ENCODE measurements at regions not wholly inside any gene's neighbourhood (a gene's known extent, or its start where the extent isn't known, plus 50 kb on each side); places are given as distances from the start of the nearest gene placed in this dataset.

DNA sequence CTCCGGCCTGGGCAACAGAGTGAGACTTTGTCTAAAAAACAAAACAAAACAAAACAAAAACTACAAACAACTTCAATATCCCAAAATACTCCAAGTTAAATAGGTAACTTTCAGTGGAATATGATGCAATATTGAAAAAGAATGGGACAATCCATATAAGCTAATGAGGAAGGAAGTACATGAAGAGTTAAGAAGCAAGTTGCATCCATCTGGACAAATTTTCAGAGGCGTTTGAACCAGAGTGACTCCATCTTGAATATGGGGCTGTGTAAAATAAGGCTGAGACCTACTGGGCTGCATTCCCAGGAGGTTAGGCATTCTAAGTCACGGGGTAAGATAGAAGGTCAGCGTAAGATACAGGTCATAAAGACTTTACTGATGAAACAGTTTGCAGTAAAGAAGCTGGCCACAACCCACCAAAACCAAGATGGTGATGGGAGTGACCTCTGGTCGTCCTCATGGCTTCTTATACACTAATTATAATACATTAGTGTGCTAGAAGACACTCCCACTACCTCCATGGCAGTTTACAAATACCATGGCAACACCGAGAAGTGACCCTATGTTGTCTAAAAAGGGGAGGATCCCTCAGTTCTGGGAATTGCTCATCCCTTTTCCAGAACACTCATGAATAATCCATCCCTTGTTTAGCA is 58.1 kb upstream of the LCTL start:
- DNase-seq (no peak), ATAC-seq (ENCODE audit: low read depth in 2 of 2) (no peak)
- H3K27me3 Mint-ChIP-seq = peaks cover 38% of the 10 kb centered on the region
- no peak overlapping the region for H3K4me3 ChIP-seq (ENCODE audit: low read depth, low read length)
- no peak overlapping the region for H3K4me3 Mint-ChIP-seq
- H3K9me3 ChIP-seq (ENCODE audit: control insufficient read depth in 2 of 2, low read length in 2 of 2) = no peaks in the 10 kb centered on the region
- peaks cover 0 to 3% (median 0%) of the 10 kb centered on the region in 4 donors for H3K4me1 Mint-ChIP-seq
- H3K4me1 ChIP-seq (ENCODE audit: control insufficient read depth, insufficient read depth, low read length, poor library complexity, severe bottlenecking) = no peaks in the 10 kb centered on the region
- no peaks in the 10 kb centered on the region for H3K9me3 Mint-ChIP-seq
- H3K36me3 Mint-ChIP-seq = no peaks in the 10 kb centered on the region
- no peak overlapping the region for H3K27ac ChIP-seq (ENCODE audit: insufficient read depth, low read length, poor library complexity, severe bottlenecking)
- H3K27ac Mint-ChIP-seq = no peak overlapping the region
- H3K27me3 ChIP-seq (ENCODE audit: control insufficient read depth, insufficient read depth, low read length) = peaks cover 5% of the 10 kb centered on the region
- H3K36me3 ChIP-seq (ENCODE audit: control insufficient read depth, insufficient read depth, low read length) = no peaks in the 10 kb centered on the region

DNA sequence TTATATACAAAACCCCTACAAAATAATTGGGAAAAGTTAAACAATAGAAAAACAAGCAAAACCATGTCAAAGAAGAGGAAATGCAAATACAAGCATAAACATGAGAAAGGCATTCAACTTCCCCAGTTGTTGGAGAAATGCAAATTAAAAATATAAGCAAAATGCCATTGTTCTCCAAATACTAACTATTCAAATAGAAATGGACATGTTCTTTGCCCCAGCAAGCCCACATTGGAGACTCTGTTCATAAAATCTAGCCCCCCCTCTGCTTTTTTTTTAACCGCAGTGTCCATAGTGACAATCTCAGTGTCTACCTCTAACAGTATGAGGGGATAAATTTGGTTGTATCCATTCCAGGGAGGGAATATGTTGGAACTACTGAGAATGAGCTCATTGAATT is 59.7 kb upstream of the LCTL start:
- Mint-ChIP-seq H3K4me1 (peaks cover 0 to 3% (median 0%) of the 10 kb centered on the region in 4 donors), H3K27ac (no peak overlapping the region), H3K36me3 (no peaks in the 10 kb centered on the region), H3K4me3 (no peak overlapping the region), H3K27me3 (peaks cover 38% of the 10 kb centered on the region), H3K9me3 (no peaks in the 10 kb centered on the region)
- H3K27ac ChIP-seq (ENCODE audit: insufficient read depth, low read length, poor library complexity, severe bottlenecking) = no peak overlapping the region
- no peak for DNase-seq
- H3K4me3 ChIP-seq (ENCODE audit: low read depth, low read length) = no peak overlapping the region
- peaks cover 5% of the 10 kb centered on the region for H3K27me3 ChIP-seq (ENCODE audit: control insufficient read depth, insufficient read depth, low read length)
- no peak for ATAC-seq (ENCODE audit: low read depth in 2 of 2)
- no peaks in the 10 kb centered on the region for H3K9me3 ChIP-seq (ENCODE audit: control insufficient read depth in 2 of 2, low read length in 2 of 2)
- no peaks in the 10 kb centered on the region for H3K36me3 ChIP-seq (ENCODE audit: control insufficient read depth, insufficient read depth, low read length)
- H3K4me1 ChIP-seq (ENCODE audit: control insufficient read depth, insufficient read depth, low read length, poor library complexity, severe bottlenecking) = no peaks in the 10 kb centered on the region

- Mint-ChIP-seq H3K36me3 (no peaks in the 10 kb centered on the region), H3K9me3 (no peaks in the 10 kb centered on the region), H3K27me3 (peaks cover 39% of the 10 kb centered on the region), H3K27ac (no peak overlapping the region), H3K4me3 (no peak overlapping the region), H3K4me1 (peaks cover 0 to 3% (median 0%) of the 10 kb centered on the region in 4 donors)
- Histone ChIP-seq H3K36me3 (ENCODE audit: control insufficient read depth, insufficient read depth, low read length) (no peaks in the 10 kb centered on the region), H3K4me1 (ENCODE audit: control insufficient read depth, insufficient read depth, low read length, poor library complexity, severe bottlenecking) (no peaks in the 10 kb centered on the region), H3K4me3 (ENCODE audit: low read depth, low read length) (no peak overlapping the region), H3K27ac (ENCODE audit: insufficient read depth, low read length, poor library complexity, severe bottlenecking) (no peak overlapping the region), H3K9me3 (ENCODE audit: control insufficient read depth in 2 of 2, low read length in 2 of 2) (no peaks in the 10 kb centered on the region), H3K27me3 (ENCODE audit: control insufficient read depth, insufficient read depth, low read length) (peaks cover 3% of the 10 kb centered on the region)
- ATAC-seq (ENCODE audit: low read depth in 2 of 2) = no peak
- no peak for DNase-seq
These were observed 60.2 kb upstream of the LCTL start for GRCh38 chr15:66625974-66626373.

DNA sequence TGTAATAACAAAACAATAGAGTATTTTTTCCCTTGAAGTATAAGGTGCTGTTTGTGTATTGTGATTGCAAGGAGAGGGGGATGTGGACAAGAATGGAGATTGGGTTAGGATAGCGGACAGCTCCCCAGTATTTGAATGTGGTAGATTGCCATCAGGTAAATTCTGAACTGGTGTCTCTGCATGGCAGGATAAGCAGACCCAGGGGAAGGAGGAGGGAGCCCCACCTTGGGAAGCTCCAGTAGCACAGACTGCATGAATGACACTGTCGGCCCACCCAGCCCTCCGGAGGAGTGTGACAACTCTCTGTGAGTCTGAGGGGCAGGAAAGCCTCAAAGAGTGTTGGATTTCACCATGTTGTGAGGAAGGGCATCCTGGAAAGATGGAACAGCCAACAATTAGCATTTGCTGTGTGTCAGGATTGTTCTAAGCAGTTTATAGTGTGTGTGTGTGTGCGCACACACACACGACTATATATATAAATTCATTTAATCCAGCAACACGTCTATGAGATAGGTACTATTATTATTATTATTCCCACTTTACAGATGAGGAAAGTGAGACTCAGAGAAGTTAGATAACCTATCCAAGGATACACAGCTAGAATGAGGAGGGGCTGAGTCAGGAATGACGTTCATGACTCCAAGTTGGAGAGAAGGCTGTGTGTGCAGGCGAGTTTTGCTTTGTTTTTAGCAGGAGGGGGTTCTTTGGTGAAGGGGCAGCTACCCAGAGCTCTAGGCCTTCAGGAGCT is 63.4 kb upstream of the LCTL start:
- Mint-ChIP-seq H3K9me3 (no peaks in the 10 kb centered on the region), H3K27me3 (peaks cover 24% of the 10 kb centered on the region), H3K4me3 (no peak overlapping the region), H3K36me3 (no peaks in the 10 kb centered on the region), H3K4me1 (no peaks in the 10 kb centered on the region), H3K27ac (no peak overlapping the region)
- no peaks in the 10 kb centered on the region for H3K36me3 ChIP-seq (ENCODE audit: control insufficient read depth, insufficient read depth, low read length)
- no peak for DNase-seq
- no peak overlapping the region for H3K4me3 ChIP-seq (ENCODE audit: low read depth, low read length)
- H3K27ac ChIP-seq (ENCODE audit: insufficient read depth, low read length, poor library complexity, severe bottlenecking) = no peak overlapping the region
- H3K27me3 ChIP-seq (ENCODE audit: control insufficient read depth, insufficient read depth, low read length) = no peaks in the 10 kb centered on the region
- no peak for ATAC-seq (ENCODE audit: low read depth in 2 of 2)
- no peaks in the 10 kb centered on the region for H3K4me1 ChIP-seq (ENCODE audit: control insufficient read depth, insufficient read depth, low read length, poor library complexity, severe bottlenecking)
- H3K9me3 ChIP-seq (ENCODE audit: control insufficient read depth in 2 of 2, low read length in 2 of 2) = no peaks in the 10 kb centered on the region

DNA sequence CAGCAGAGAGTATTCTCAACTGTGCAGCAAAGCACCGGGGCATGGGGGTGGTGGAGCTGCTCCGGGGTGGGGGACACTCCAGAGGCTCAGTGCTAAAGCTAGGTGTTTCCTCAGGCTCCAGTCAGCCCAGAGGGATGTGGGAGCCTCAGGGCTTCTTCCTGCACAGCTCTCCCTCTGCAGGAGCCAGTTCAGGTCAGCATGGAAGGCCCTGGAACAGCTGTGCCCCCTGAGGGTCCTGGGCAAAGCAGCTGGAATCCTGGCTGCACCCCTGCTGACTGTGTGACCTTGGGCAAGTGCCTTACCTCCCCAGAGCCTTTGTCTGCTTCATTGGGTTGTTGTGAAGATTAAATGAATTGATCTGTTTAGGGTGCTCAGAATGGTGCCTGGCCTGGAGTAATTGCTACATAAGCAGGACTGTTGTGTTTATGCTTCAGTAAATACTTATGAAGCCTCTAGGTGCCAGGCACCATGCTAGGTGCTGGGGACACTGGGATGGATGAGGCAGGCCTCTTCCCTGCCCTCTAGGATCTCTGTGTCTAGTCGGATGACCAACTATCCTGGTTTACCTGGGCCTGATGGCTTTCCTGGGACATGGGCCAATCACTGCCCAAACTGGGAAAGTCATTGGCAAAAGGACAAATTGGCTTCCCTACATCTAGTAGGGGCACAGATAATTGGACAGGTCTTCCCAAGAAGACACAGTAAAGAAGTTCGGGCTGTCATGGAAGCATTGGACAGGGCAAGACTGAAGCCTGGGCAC is 64.2 kb upstream of the LCTL start:
- DNase-seq = no peak
- Mint-ChIP-seq H3K36me3 (no peaks in the 10 kb centered on the region), H3K27ac (no peak overlapping the region), H3K4me1 (no peaks in the 10 kb centered on the region), H3K27me3 (peaks cover 23% of the 10 kb centered on the region), H3K9me3 (no peaks in the 10 kb centered on the region), H3K4me3 (no peak overlapping the region)
- Histone ChIP-seq H3K27ac (ENCODE audit: insufficient read depth, low read length, poor library complexity, severe bottlenecking) (no peak overlapping the region), H3K4me3 (ENCODE audit: low read depth, low read length) (no peak overlapping the region), H3K9me3 (ENCODE audit: control insufficient read depth in 2 of 2, low read length in 2 of 2) (no peaks in the 10 kb centered on the region), H3K36me3 (ENCODE audit: control insufficient read depth, insufficient read depth, low read length) (no peaks in the 10 kb centered on the region), H3K27me3 (ENCODE audit: control insufficient read depth, insufficient read depth, low read length) (no peaks in the 10 kb centered on the region), H3K4me1 (ENCODE audit: control insufficient read depth, insufficient read depth, low read length, poor library complexity, severe bottlenecking) (no peaks in the 10 kb centered on the region)
- ATAC-seq (ENCODE audit: low read depth in 2 of 2) = no peak

DNA sequence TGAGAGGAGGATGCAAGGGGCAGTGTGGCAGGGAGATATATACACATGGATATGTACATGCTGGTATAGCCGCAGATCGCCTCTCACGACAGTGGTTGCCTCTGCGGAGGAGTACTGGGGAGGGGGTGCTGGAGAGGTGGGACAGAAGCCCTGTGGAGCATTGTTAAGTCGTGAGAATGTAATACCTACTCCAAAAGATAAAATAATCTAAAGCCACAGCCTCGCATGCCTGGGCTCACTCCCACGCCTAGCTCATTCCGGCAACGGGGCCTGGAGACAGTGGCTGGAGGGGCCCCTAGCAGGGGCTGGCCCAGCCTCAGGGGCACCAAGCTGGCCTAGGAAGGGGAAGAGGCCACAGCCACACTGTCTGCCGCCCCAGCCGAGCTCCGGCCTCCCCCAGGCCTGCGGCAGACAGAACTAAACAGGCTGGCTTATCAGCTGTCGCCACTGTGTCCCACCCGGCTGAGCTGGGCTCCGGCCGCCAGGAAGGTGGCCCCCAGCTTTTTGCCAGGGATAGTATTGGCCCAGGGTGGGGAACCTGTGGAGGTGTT is 65.1 kb upstream of the LCTL start:
- H3K4me3 ChIP-seq (ENCODE audit: low read depth, low read length) = no peak overlapping the region
- H3K4me3 Mint-ChIP-seq = peak overlapping the region in 1 of 4 donors; percentile 18
- no peaks in the 10 kb centered on the region for H3K27me3 ChIP-seq (ENCODE audit: control insufficient read depth, insufficient read depth, low read length)
- H3K36me3 Mint-ChIP-seq = no peaks in the 10 kb centered on the region
- no peaks in the 10 kb centered on the region for H3K9me3 Mint-ChIP-seq
- no peaks in the 10 kb centered on the region for H3K9me3 ChIP-seq (ENCODE audit: control insufficient read depth in 2 of 2, low read length in 2 of 2)
- H3K27me3 Mint-ChIP-seq = peaks cover 23% of the 10 kb centered on the region
- H3K36me3 ChIP-seq (ENCODE audit: control insufficient read depth, insufficient read depth, low read length) = no peaks in the 10 kb centered on the region
- no peak overlapping the region for H3K27ac Mint-ChIP-seq
- no peaks in the 10 kb centered on the region for H3K4me1 ChIP-seq (ENCODE audit: control insufficient read depth, insufficient read depth, low read length, poor library complexity, severe bottlenecking)
- no peak overlapping the region for H3K27ac ChIP-seq (ENCODE audit: insufficient read depth, low read length, poor library complexity, severe bottlenecking)
- DNase-seq = no peak
- no peak for ATAC-seq (ENCODE audit: low read depth in 2 of 2)
- no peaks in the 10 kb centered on the region for H3K4me1 Mint-ChIP-seq

DNA sequence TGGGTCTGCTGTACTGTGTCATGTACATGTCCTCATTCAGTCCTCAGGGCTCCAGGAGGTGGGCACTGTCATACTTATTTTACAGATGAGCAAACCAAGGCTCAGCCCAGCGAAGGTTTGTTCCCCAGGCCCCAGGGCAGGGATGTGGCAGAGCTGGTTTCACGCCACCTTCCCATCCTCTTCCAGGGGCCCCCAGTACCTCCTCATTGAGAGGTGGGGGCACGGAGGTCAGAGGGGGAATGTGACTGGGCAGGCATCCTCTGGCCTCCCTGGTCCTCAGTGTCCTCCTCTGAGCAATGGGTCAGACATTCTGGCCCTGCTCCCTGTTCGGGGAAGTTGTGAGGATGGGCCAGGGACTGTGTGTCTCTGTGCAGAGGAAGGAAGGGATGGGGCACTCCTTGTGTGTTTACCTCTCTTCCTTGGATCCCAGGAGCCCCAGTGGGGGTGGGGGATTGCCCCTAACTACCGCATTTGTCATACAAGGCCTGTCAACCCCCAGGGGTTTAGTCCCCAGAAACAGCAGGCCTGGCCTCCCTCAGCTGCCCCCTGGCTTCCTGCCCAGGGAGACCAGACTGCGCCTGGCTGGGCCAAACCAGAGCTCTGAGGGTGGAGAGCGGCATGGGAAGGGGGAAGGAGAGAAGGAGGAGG is 65.9 kb upstream of the LCTL start:
- no peak overlapping the region for H3K27ac Mint-ChIP-seq
- Histone ChIP-seq H3K9me3 (ENCODE audit: control insufficient read depth in 2 of 2, low read length in 2 of 2) (no peaks in the 10 kb centered on the region), H3K4me1 (ENCODE audit: control insufficient read depth, insufficient read depth, low read length, poor library complexity, severe bottlenecking) (no peaks in the 10 kb centered on the region), H3K27me3 (ENCODE audit: control insufficient read depth, insufficient read depth, low read length) (no peaks in the 10 kb centered on the region), H3K27ac (ENCODE audit: insufficient read depth, low read length, poor library complexity, severe bottlenecking) (no peak overlapping the region), H3K4me3 (ENCODE audit: low read depth, low read length) (no peak overlapping the region), H3K36me3 (ENCODE audit: control insufficient read depth, insufficient read depth, low read length) (no peaks in the 10 kb centered on the region)
- peaks cover 23% of the 10 kb centered on the region for H3K27me3 Mint-ChIP-seq
- DNase-seq (no peak), ATAC-seq (ENCODE audit: low read depth in 2 of 2) (no peak)
- no peaks in the 10 kb centered on the region for H3K4me1 Mint-ChIP-seq
- no peak overlapping the region for H3K4me3 Mint-ChIP-seq
- no peaks in the 10 kb centered on the region for H3K9me3 Mint-ChIP-seq
- no peaks in the 10 kb centered on the region for H3K36me3 Mint-ChIP-seq

Data from CD4-positive, CD25-positive, alpha-beta regulatory T cell (primary cell).